ENCODE measurements at regions not wholly inside any gene's neighbourhood (a gene's known extent, or its start where the extent isn't known, plus 50 kb on each side); places are given as distances from the start of the nearest gene placed in this dataset.

DNA sequence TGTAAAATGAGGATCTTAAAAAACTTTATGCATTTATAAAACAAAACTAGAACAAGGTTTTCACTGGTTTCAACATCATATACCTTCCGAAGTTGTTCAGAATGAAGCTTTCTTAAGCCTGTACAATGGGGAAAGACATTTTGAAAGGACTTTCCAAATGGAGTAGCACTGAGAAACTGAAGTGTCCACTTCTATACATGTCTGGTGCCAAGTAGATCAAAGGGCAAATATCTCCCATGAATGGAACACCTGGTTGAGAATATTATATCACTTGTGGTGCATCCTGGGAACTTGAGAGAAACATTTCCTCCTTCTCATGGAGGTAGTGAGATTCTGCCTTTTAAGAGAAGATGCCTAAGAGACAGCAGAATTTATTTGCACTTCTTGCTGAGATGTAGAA is 182.1 kb upstream of the ACTBL2 start:
- TF ChIP-seq EZH2 (IDR thresholded peaks at IDR 0.05; ENCODE audit: borderline replicate concordance, low read length): no peak
- TF ChIP-seq, protein P1, sequence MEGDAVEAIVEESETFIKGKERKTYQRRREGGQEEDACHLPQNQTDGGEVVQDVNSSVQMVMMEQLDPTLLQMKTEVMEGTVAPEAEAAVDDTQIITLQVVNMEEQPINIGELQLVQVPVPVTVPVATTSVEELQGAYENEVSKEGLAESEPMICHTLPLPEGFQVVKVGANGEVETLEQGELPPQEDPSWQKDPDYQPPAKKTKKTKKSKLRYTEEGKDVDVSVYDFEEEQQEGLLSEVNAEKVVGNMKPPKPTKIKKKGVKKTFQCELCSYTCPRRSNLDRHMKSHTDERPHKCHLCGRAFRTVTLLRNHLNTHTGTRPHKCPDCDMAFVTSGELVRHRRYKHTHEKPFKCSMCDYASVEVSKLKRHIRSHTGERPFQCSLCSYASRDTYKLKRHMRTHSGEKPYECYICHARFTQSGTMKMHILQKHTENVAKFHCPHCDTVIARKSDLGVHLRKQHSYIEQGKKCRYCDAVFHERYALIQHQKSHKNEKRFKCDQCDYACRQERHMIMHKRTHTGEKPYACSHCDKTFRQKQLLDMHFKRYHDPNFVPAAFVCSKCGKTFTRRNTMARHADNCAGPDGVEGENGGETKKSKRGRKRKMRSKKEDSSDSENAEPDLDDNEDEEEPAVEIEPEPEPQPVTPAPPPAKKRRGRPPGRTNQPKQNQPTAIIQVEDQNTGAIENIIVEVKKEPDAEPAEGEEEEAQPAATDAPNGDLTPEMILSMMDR (conservative IDR thresholded peaks at IDR 0.05 in 1 of 2, IDR thresholded peaks at IDR 0.05 in 1 of 2; ENCODE audit: extremely low read depth in 1 of 2, insufficient read depth in 1 of 2, low read depth in 1 of 2, low read length in 2 of 2): no peak
